ENCODE measurements at regions not wholly inside any gene's neighbourhood (a gene's known extent, or its start where the extent isn't known, plus 50 kb on each side); places are given as distances from the start of the nearest gene placed in this dataset.

DNA sequence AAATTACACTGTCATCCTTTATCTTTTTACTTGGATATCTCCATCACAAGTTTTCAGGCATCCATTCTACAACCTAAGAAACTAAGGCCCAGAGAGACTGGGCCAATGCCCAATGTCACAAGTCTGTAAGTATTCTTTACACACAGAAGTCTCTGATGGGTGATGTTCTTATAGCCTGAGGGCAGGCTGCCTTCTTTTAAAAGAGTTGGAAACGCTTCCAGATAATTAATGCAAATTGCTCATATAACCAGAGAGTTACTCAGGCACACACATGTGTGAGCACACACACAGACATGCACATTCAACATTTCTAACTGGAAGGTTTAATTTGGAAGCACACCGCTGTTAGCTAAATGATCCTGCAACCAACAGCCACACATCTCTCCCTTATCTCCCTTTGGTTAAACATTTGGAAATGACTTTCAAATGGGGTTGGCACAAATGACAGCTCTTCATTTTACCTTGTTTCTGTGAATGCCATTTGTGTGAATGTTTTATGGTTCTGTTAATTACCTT is 160.8 kb upstream of the TMPO start:
- TF ChIP-seq, protein P1, sequence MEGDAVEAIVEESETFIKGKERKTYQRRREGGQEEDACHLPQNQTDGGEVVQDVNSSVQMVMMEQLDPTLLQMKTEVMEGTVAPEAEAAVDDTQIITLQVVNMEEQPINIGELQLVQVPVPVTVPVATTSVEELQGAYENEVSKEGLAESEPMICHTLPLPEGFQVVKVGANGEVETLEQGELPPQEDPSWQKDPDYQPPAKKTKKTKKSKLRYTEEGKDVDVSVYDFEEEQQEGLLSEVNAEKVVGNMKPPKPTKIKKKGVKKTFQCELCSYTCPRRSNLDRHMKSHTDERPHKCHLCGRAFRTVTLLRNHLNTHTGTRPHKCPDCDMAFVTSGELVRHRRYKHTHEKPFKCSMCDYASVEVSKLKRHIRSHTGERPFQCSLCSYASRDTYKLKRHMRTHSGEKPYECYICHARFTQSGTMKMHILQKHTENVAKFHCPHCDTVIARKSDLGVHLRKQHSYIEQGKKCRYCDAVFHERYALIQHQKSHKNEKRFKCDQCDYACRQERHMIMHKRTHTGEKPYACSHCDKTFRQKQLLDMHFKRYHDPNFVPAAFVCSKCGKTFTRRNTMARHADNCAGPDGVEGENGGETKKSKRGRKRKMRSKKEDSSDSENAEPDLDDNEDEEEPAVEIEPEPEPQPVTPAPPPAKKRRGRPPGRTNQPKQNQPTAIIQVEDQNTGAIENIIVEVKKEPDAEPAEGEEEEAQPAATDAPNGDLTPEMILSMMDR (IDR thresholded peaks at IDR 0.05; ENCODE audit: control insufficient read depth, insufficient read depth, low read depth, low read length, missing control alignments): no peak
- no peak for DNase-seq (ENCODE audit: low read depth)

DNA sequence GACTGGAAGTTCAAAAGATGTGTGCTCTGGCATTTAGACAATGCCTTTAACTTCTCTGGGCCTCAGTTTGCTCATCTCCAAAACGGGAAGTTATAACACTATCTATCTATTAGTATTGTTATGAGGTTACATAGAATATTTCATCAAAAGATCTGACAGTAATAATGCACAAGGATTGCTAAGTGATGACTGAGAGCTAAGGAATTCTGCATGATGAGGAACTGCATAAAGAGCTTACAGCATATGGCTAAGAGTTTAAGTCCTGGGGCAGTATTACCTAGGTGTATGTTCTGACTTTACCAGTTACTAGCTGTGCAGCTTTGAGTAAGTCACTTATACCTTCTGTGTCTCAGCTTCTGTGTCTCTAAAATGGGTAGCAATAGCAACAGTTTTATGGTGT is 160.1 kb upstream of the TMPO start:
- DNase-seq (ENCODE audit: low read depth): no peak
- no peak overlapping the region for H3K4me3 ChIP-seq (ENCODE audit: control insufficient read depth, low read depth, low read length)
- TF ChIP-seq, protein P1 (IDR thresholded peaks at IDR 0.05; ENCODE audit: control insufficient read depth, insufficient read depth, low read depth, low read length, missing control alignments): no peak

More for the DNA sequence above, 160.8 kb upstream of the TMPO start:
- no peak overlapping the region for H3K4me3 ChIP-seq (ENCODE audit: control insufficient read depth, low read depth, low read length)

DNA sequence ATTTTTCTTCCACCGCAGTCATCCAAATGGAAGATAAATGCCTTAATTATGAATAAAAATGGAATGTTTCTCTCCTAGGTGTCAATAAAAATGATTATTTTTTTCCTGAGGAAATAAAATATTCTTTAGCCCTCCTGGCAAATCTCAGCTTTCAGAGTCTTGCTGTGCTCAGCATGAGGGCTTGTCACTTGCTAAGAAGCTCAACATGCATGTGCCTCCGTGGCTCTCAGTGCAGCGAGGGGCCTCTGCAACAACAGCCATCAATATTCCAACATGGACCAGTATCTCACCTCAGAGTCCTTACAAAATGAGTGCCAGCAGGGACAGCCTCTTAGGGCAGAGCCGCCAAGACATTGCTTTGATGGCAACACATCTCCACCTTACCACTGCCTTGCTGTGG is 159.5 kb upstream of the TMPO start:
- no peak for DNase-seq (ENCODE audit: low read depth)
- TF ChIP-seq, protein P1 (IDR thresholded peaks at IDR 0.05; ENCODE audit: control insufficient read depth, insufficient read depth, low read depth, low read length, missing control alignments): no peak
- H3K4me3 ChIP-seq (ENCODE audit: control insufficient read depth, low read depth, low read length): no peak overlapping the region

GRCh38 chr12:98358144-98358543 is 157.2 kb upstream of the TMPO start:
- no peak for DNase-seq (ENCODE audit: low read depth)
- TF ChIP-seq, protein P1 (IDR thresholded peaks at IDR 0.05; ENCODE audit: control insufficient read depth, insufficient read depth, low read depth, low read length, missing control alignments): no peak
- H3K4me3 ChIP-seq (ENCODE audit: control insufficient read depth, low read depth, low read length): no peak overlapping the region

- no peak for DNase-seq (ENCODE audit: low read depth)
- TF ChIP-seq, protein P1 (IDR thresholded peaks at IDR 0.05; ENCODE audit: control insufficient read depth, insufficient read depth, low read depth, low read length, missing control alignments): no peak
- no peak overlapping the region for H3K4me3 ChIP-seq (ENCODE audit: control insufficient read depth, low read depth, low read length)
These were observed 155.5 kb upstream of the TMPO start for GRCh38 chr12:98359856-98360255.

GRCh38 chr12:98360401-98360800 is 155.0 kb upstream of the TMPO start:
- TF ChIP-seq, protein P1 (IDR thresholded peaks at IDR 0.05; ENCODE audit: control insufficient read depth, insufficient read depth, low read depth, low read length, missing control alignments): no peak
- no peak for DNase-seq (ENCODE audit: low read depth)
- no peak overlapping the region for H3K4me3 ChIP-seq (ENCODE audit: control insufficient read depth, low read depth, low read length)

DNA sequence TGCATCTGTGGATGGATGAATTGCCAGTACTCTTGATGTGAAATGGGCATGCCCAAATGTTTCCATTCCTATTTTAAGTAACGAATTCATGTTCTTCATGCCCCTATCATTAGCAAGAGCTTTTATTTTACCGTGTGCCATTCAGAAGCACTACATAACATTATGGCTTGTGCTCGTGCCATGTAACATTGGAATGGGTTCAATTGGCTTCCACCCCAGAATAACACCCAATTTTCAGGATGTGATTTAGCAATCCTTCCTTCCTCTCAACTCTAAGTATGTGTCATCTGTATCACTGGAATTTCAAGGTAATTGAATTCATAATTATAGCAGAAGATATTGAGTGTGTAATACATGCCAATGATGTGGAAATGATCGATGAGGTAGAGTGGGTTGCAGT is 145.8 kb upstream of the TMPO start:
- no peak for DNase-seq (ENCODE audit: low read depth)
- H3K4me3 ChIP-seq (ENCODE audit: control insufficient read depth, low read depth, low read length): no peak overlapping the region
- TF ChIP-seq, protein P1 (IDR thresholded peaks at IDR 0.05; ENCODE audit: control insufficient read depth, insufficient read depth, low read depth, low read length, missing control alignments): no peak
